ENCODE measurements at regions not wholly inside any gene's neighbourhood (a gene's known extent, or its start where the extent isn't known, plus 50 kb on each side); places are given as distances from the start of the nearest gene placed in this dataset.
"Not testable (repeated sequence)": the region's sequence is repeated elsewhere in the genome, so short reads cannot be mapped to it uniquely, and the experiment has no call there.

DNA sequence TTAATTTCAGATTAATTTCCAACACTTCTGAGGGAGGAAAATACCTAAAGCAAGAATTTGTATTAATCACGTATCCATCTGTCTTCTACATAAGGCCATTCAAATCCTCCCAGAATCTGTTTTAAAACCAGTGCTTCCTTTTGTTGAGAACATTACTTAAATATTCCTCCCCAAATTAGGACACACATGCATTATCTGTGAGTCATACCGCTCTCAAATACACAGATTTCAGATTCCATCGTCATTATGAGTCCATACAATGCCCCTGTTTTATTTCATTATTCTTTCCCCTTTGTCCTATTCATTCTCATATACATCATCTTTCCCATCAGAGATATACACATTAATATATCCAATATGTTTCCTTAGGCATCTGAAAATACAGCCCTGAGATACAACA, 57.3 kb upstream of the PRSS12 start:
- DNase-seq (ENCODE audit: low spot score), result no peak

DNA sequence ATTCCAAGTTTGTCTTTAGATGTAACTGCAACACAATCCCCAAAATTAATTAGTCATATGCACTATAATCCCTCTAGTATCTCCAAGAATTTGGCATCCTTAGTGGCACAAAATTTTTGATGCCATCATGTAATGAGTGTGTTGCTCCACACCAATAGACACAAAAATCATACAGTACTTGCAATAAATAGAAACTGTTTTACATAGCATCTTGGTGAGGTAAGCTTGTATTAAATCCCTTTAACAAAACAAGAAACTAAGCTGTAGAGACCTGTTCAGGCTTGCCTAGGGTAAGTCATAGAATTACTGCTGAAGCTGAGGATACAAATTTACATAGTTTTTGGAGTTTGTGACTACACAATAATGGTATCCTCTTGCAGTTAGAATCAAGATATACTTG, 64.5 kb upstream of the PRSS12 start:
- DNase-seq (ENCODE audit: low spot score), result no peak

DNA sequence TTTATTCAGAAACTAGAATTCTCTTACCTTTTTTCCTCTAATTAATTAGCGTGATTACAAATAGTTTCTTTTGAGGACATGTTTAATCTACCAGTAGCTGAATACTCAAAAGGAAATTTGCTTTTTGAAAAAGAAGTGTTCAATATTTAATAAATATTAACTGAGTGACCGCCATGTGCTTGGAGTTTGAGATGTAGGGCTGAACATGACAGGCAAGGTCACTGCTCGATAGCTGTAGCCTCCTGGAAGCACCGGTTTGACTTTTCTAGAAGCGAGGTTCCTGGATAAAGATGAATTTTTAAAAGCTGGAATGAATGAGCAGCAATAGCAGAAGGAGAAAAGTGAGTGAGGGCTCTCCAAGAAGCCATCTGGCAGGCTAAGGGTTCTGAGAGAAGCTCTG, 65.0 kb upstream of the PRSS12 start:
- not testable (repeated sequence) for DNase-seq (ENCODE audit: low spot score)

DNA sequence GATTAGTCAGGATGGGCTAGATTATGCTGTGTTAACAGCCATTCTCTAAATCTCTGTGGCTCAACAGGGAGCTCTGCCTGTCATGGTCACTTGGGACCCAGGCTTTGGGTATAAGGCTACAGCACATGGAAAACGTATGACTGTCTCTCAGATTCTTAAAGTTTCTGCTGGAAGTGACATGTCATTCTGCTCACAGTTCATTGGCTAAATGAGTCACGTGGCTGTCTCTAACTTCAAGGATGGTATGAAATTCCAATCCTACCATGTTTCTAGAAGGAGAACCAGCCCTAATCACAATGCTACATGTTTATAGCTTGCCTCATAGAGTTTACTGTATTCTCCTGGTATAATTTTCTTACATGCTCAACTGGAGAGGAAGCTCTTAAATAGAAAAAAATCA, 65.6 kb upstream of the PRSS12 start:
- DNase-seq (ENCODE audit: low spot score), result not testable (repeated sequence)

DNA sequence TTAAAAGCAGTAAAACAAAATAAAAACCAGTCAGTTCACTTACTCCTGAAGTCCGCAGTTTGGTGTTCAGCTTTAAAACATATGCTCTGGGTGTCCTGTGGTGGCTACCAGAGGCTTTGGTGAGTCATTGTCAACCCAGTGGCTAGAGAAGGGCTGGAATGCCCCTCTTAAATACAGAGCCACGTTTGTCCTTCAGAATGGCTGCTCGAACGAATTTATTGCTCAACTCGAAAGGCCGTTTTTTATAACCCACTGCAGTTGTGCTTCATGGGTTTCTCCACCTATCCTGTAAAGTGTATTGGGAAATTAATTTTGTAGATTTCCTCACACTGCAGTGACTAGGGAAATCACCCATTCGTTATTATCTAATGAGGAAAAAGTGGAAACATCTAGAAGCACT, 66.8 kb upstream of the PRSS12 start:
- not testable (repeated sequence) for DNase-seq (ENCODE audit: low spot score)

DNA sequence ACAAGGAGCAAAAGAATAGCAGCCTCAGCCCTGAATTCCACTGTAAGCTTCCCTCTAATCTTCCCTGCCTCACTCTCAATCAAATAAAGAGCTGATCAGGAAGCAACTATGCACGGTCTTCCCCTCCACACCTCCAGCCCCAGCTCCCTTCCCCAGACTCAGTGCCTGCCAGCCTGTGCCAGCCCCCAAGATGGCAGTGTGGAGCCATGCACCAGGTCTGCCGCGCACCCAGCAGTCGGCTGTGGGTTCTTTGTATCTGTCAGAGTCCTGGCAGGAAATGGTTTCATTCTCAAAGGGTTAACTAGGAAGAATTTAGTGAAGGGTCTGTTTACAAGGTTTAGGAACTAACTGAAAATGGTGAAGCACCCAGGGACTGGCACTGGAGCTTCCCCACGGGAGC, 71.3 kb upstream of the PRSS12 start:
- not testable (repeated sequence) for DNase-seq (ENCODE audit: low spot score)

DNA sequence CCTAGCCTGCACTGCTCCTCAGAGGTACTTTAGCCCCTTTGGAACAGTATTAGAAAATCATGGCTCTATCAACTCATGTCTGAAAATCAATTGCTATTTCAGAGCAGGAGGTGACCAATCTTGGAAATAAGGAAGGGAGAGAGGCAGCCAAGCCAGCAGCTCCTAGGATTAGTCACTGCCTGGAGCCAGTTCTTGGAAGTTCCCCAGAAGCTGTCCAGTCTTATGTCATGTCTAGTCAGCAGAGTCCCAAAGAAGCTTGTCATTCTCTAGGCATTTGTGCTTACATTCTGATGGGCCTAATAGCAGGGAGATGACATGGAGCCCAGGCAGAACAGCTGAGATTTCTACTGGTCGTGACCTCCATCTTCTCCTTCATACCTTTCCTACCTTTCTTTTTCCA, 76.1 kb upstream of the PRSS12 start:
- not testable (repeated sequence) for DNase-seq (ENCODE audit: low spot score)

DNA sequence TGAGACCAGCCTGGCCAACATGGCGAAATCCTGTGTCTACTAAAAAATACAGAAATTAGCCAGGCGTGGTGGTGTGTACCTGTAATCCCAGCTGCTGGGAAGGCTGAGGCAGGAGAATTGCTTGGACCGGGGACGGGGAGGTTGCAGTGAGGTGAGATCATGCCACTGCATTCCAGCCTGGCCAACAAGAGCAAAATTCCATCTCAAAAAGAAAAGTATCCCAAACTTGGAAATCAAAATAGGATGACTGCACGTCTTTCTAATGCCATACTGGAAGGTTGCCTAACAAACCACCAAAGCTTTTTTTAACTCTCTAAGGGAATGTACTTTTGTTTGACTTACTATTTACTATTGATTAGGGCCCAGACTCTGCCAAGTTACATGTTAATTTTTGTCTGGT, 79.6 kb upstream of the PRSS12 start:
- DNase-seq (ENCODE audit: low spot score), result not testable (repeated sequence)

DNA sequence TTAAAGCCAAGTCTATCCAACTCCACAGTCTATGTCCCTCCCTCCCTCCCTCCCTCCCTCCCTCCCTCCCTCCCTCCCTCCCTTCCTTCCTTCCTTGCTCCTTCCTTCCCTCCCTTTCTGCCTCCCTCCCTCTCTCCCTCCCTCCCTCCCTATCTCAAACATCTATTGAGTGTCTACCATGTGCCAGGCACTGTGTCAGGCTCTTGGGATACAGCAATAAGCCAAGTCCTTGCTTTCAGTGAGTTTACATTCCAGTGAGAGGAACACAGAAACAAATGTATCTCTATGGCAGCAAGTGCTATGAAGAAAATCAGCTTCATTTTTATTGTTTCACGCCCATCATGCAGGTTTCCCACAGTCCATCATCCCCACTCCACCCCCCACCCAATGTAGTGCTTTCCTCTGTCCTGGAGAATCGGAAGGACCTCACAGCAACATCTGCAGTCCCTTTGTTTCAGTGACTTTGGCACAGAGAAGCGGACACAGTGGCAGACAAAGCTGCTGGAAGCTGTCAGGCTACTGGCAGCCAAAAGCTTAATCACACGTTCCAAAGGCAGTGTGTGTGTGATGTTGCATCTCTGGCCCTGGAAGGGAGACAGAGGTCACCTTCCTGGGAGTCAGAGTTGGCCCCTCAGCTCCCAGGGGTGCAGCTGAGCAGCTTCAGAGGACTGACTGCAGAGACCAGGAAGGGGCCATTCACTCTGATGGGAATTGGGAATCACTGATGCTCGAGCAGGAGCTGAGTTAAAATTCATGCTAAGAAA, 81.0 kb upstream of the PRSS12 start:
- DNase-seq (ENCODE audit: low spot score), result not testable (repeated sequence)

DNA sequence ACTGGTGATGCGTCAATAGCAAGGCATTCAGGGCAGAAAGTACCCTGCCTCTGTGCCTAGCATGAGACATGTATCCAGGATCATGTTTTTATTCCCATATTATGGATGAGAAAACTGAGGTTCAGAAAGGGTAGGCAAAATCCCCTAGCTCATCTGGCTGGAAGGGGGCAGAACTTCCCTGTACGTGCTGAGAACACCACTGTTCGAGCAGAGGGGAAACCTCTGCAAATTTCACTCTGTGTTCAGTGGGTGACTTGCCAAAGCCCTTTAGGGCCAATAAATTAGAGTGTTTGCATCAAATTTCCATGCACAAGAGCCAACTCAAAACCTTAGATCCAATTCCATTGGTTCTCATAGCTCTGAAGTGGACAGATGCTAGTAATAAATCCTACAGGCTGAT, 82.6 kb upstream of the PRSS12 start:
- DNase-seq (ENCODE audit: low spot score), result not testable (repeated sequence)

DNA sequence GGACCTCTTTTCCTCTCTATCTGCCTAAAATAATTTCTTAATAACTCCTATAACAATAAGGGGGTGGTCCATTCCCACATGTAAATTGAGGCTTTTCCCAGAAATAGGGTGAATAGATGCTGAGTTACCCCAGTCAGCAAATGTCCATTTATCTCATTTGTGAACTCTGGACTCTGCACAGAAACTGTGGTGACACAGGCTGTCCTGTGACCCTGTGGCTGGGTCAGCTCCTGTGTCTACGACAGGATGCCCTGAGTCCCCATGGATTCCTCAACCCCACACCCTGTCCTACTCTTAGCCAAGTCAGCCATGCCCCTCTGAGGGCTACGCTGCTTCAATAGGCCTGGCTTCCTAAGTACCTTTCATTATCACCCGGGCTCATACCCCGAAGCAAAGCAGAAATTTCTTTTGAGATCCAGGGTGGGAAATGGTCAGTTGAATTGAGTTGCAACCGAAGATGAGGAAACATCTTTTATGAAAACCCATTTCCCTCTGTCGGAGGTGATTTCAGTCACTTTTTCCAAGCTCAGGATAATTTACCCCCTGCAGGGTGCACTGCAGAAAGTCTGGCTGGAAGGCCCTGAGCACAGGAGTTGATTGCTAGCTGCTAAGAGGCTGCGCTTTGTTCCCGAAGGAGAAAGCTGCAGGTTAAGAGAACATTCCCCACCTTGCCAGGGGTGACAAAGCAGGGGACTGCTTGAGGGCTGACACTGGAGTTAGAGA, 89.5 kb upstream of the PRSS12 start:
- not testable (repeated sequence) for DNase-seq (ENCODE audit: low spot score)

DNA sequence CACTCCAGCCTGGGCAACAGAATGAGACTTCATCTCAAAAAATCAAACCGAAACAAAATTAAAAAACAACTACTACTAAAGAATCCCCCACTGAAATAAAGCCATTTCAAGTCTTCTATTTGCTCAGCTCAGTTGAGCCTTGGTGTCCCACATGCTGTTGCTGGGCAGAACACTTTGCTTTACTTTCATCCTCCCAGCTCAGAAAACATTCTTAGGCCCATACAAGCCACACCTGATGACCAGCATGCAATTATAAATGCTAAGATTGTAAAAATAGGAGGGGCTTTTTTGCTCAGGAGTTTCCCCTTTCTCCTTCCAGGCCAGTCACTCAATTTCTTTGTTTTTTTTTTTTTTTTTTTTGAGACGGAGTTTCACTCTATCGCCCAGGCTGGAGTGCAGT, 94.6 kb upstream of the PRSS12 start:
- DNase-seq (ENCODE audit: low spot score), result not testable (repeated sequence)

DNA sequence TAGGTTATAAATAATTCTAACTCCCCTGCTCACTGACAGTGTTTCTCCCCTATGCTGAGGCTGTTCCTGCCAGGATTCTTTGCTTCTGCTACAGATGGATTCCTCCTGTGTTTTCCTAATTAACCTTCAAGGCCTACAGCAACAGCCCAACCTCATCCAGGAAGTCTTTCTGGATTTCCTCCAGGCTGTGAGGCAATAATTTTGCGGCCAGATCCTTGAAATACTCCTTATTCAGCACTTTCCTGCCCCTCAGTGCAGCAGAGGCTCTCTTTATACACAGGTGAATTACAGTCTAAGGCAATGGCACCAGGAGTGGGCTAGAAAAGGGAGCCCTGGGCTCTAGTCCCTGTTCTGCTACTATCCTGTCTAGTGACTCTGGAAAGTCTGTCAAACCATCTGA, 102.1 kb upstream of the PRSS12 start:
- DNase-seq (ENCODE audit: low spot score), result not testable (repeated sequence)

DNA sequence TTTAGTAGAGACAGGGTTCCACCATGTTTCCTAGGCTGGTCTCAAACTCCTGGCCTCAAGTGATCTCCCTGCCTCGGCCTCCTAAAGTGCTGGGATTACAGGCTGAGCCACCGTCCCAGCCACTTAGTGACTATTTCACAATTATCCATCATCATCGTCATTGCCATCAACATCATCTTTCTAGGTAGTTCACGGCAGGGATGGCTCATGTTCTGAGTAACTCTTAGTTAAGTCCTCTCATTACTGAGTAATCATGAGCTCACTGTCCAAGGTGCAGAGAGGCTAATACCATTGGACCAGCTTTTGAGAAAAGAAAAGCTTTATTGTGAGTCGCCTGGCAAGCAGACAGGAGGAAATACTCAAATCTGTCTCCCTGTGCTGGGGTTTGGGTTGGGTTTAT, 108.6 kb upstream of the PRSS12 start:
- DNase-seq (ENCODE audit: low spot score), result not testable (repeated sequence)

DNA sequence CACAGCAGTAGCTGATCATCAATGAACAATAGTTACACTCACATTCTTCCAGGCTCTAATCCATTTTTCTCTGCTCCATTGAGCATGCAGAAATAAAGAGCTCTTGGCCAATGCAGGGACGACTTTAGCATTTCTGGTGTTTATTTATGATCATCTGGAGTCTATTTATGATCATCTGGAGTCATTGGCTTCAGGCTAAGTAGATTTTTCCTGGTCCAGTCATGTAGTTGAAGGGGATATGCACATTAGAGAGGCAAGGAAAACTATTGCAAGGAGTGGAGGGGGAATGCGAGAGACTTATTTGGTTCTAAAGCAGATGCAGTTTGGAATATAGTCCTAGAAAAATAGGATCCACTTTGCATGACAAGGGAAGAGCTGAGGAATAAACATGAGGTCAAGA, 113.0 kb upstream of the PRSS12 start:
- not testable (repeated sequence) for DNase-seq (ENCODE audit: low spot score)

DNA sequence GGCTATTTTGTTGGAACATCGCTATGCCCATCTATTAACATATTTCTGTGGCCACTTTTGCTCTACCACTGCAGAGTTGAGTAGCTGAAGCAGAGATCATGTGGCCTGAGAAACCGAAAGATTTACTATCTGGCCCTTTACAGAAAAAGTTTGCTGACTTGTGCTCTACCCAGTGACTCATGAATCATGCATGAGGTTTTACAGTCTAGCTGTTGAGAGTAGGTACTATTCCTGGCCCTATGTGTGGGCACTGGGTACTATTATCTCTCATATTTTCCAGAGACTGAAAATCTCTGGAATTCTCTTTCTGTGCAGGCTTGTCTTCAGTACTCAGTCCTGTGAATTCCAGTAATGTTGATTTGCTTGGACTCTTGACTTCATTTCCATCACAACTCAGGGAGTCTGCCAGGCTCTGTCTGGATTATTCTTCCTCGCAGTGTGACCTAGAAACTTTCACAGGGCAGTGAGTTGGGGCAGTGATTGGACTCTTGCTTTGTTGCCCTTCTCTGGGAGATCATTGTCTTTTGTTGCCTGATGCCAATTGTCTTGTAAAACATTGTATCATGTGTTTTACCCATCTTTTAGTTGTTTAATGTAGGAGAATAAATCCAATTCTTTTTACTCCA, 121.3 kb upstream of the PRSS12 start:
- not testable (repeated sequence) for DNase-seq (ENCODE audit: low spot score)

DNA sequence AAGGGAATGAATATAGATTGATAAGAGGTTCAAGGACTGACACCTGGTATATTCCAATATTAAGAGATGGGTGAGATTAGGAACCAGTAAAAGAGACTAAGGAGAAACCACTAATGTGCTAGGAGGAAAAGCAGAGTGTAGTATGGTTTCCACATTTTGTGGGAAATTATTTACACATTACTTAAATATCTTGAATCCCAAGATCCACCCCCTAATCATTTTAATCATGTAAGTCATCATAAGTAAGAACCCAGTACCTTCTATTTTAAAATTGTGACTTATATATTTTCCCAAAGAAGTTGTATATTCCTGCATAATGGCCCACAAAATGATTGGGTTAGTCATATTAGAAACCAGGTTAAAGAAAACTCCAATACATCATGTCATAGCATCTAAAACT, 122.0 kb upstream of the PRSS12 start:
- not testable (repeated sequence) for DNase-seq (ENCODE audit: low spot score)

DNA sequence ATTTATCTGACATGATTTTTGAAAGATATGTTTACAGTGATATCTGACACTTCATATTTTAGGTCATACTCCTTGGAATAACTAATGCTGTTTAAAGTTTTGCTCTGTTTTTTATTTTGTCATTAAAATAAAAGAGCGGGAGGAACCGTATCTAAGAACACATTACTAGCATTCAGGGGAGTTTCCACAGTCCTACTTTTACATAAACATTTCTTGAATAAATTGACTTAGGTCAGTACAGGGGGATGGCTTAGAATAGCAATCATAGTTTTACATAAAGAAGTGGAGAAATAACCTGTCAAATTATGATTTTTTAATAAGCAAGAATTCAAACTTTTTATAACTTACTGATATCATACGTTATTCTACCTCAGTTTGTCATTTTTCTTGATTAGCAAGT, 123.1 kb upstream of the PRSS12 start:
- DNase-seq (ENCODE audit: low spot score), result not testable (repeated sequence)

DNA sequence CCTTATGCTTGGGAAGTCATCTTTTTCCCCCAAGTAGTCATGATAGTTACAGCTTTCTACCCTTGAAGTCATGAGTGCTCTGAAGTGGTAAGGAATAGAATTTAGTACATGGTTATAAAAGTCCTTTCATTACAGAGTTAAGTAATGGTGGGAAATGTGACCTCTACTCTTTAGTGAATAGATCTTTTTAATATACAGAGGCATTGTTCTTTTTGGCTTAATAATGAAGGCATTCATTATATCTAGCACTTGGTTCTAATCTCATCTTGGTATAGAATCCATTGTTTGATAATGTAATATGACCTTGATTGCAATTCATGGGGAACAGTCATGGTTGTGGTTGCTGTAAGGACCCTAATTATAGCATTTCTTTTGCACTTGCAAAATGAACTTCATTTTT, 125.0 kb upstream of the PRSS12 start:
- not testable (repeated sequence) for DNase-seq (ENCODE audit: low spot score)

DNA sequence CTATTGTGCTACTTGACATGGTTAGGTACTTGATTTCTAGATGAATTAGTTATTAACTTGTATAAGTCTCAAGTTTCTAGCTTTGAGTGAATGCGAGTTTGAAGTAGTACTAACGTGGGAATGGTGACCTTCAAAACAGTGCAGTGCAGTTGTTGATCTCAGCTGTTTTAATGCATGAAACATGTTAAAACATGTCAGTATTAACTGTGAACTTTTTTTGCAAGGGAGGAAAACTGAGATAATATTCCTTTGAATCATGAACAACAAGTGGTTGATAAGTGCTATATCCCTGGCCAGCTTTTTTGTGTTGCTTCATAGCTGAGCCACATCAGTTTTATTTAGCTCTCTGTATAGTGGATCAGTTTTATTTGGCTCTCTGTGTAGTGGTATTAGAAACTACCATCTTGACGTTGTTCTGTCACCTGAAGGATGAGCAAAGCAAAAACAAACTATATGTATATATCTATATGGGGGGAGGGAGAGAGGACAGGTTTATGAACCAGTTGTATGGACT, 133.1 kb upstream of the PRSS12 start:
- not testable (repeated sequence) for DNase-seq (ENCODE audit: low spot score)

DNA sequence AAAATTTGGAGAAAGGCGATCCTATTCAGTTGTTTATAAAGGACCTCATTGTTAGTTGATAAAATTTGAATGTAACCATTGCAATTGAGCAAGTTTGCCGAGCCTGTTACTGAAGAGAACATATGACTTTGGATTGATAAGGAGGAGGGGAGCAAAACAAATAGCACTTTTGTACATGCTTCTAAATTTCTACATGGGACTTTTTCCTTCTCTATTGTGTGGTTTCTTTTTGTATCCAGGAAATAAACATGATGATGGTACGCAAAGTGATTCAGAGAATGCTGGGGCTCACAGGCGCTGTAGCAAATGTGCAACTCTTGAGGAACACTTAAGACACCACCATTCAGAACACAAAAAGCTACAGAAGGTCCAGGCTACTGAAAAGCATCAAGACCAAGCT, 140.2 kb upstream of the PRSS12 start:
- DNase-seq (ENCODE audit: low spot score), result not testable (repeated sequence)

DNA sequence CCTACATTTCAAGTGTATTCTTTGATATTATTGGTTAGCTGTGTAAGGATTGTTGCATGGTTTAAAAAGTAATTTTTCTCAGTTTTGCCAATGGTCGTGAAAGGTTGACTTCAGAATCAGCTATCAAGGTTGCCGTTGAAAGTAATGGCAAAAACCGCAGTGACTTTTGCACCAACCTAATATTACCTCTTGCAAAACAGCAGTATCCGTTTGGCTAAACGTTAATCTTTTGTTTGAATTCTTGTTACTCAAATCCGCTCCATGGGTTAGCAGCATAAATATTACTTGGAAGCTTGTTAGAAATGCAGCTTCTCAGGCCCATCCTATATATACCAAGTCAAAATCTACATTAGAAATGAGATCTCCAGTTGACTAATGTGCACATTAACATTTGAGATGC, 141.6 kb upstream of the PRSS12 start:
- DNase-seq (ENCODE audit: low spot score), result not testable (repeated sequence)

DNA sequence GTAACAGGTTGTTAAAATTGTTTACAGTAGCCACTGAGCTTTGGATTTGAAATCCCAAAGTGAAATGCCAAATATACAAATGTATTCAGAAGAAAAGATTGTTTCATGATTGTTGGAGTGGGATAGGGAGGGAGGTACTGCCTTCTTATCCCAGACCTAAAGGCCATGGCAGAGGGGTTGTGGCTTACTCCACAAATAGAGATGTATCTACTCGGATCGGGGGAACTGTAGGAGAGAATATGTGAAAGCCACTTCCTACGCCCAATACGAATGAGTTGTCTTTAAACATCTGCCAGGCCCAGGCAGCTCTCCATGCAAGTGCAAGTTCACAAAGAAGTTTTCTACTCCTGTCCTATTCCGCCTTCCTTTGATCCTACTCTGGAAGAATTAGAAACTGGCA, 150.2 kb upstream of the PRSS12 start:
- not testable (repeated sequence) for DNase-seq (ENCODE audit: low spot score)

Data from kidney capillary endothelial cell (primary cell).